ENCODE measurements at regions not wholly inside any gene's neighbourhood (a gene's known extent, or its start where the extent isn't known, plus 50 kb on each side); places are given as distances from the start of the nearest gene placed in this dataset.

GRCh38 chr9:30120666-30121065, 2263.8 kb upstream of the ACO1 start:
- Histone ChIP-seq H3K9ac (ENCODE audit: low read depth, low read length) (no peak overlapping the region), H4K20me1 (ENCODE audit: insufficient read depth, low read length) (no peaks in the 10 kb centered on the region), H3K4me1 (ENCODE audit: control insufficient read depth, insufficient read depth, low read length) (no peaks in the 10 kb centered on the region), H2BK5ac (ENCODE audit: low read depth, low read length, poor library complexity, severe bottlenecking) (no peak overlapping the region), H2AFZ (replicated peaks; ENCODE audit: low read length, poor library complexity) (no peak overlapping the region), H4K8ac (ENCODE audit: low read depth in 2 of 2, low read length in 2 of 2) (no peak overlapping the region), H2AK5ac (ENCODE audit: low read depth, low read length) (no peak overlapping the region), H2AK9ac (replicated peaks; ENCODE audit: low read depth, low read length, poor library complexity) (no peak overlapping the region), H3K36me3 (ENCODE audit: control insufficient read depth, insufficient read depth, low read length) (no peaks in the 10 kb centered on the region), H3K4me3 (ENCODE audit: insufficient read depth, low read depth, low read length) (no peak overlapping the region), H3K9me1 (ENCODE audit: insufficient read depth, low read length) (no peaks in the 10 kb centered on the region), H3K9me3 (ENCODE audit: control insufficient read depth, insufficient read depth, low read length) (no peaks in the 10 kb centered on the region), H3K27me3 (ENCODE audit: control insufficient read depth, insufficient read depth, low read length) (no peaks in the 10 kb centered on the region), H3K18ac (ENCODE audit: low read depth, low read length) (no peak overlapping the region), H3K14ac (replicated peaks; ENCODE audit: low read depth, low read length) (no peak overlapping the region), H4K91ac (ENCODE audit: insufficient read depth, low read depth, low read length) (no peak overlapping the region), H2BK15ac (ENCODE audit: low read depth, low read length) (no peak overlapping the region), H2BK20ac (ENCODE audit: low read depth, low read length) (no peak overlapping the region), H3K23ac (ENCODE audit: low read depth, low read length) (no peak overlapping the region), H4K5ac (ENCODE audit: low read depth, low read length) (no peak overlapping the region), H3K4me2 (ENCODE audit: low read depth, low read length) (no peak overlapping the region), H3K27ac (ENCODE audit: insufficient read depth, low read length) (no peak overlapping the region), H3K4ac (ENCODE audit: low read depth, low read length) (no peak overlapping the region), H2BK120ac (ENCODE audit: low read depth, low read length) (no peak overlapping the region), H3K56ac (ENCODE audit: extremely low read depth, insufficient read depth, low read length) (no peak overlapping the region), H3K79me1 (ENCODE audit: low read depth in 1 of 2, low read length in 2 of 2) (no peaks in the 10 kb centered on the region)
- in situ Hi-C loops (cut with MboI; ENCODE audit: low sequenced_read_pairs): no loop called here
- POLR2A ChIA-PET (ENCODE audit: unreplicated experiment): no interaction called here
- no peak for ATAC-seq (ENCODE audit: low read depth)
- intact Hi-C loops (cut with micrococcal nuclease): no loop called here
- dilution Hi-C loops (cut with HindIII; ENCODE audit: low sequenced_read_pairs, unreplicated experiment): no loop called here
- TF ChIP-seq NFE2L2 (IDR thresholded peaks at IDR 0.05; ENCODE audit: low read depth, low read length) (no peak), MAFK (IDR thresholded peaks at IDR 0.05; ENCODE audit: low read depth, low read length) (no peak), USF2 (IDR thresholded peaks at IDR 0.05; ENCODE audit: low read depth, low read length) (no peak), POLR2A (IDR thresholded peaks at IDR 0.05; ENCODE audit: low read depth, low read length) (no peak), RCOR1 (IDR thresholded peaks at IDR 0.05; ENCODE audit: insufficient replicate concordance, low read length) (no peak), RFX5 (IDR thresholded peaks at IDR 0.05; ENCODE audit: low read depth, low read length) (no peak), SMC3 (IDR thresholded peaks at IDR 0.05; ENCODE audit: low read depth, low read length) (no peak), BHLHE40 (IDR thresholded peaks at IDR 0.05; ENCODE audit: low read depth, low read length) (no peak), CEBPB (IDR thresholded peaks at IDR 0.05; ENCODE audit: low read depth, low read length) (no peak), FOS (IDR thresholded peaks at IDR 0.05; ENCODE audit: low read depth, low read length) (no peak), CHD1 (IDR thresholded peaks at IDR 0.05; ENCODE audit: low read depth, low read length) (no peak)
- TF ChIP-seq, protein P1, sequence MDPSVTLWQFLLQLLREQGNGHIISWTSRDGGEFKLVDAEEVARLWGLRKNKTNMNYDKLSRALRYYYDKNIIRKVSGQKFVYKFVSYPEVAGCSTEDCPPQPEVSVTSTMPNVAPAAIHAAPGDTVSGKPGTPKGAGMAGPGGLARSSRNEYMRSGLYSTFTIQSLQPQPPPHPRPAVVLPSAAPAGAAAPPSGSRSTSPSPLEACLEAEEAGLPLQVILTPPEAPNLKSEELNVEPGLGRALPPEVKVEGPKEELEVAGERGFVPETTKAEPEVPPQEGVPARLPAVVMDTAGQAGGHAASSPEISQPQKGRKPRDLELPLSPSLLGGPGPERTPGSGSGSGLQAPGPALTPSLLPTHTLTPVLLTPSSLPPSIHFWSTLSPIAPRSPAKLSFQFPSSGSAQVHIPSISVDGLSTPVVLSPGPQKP (IDR thresholded peaks at IDR 0.05; ENCODE audit: borderline replicate concordance, low read depth, low read length): no peak
- TF ChIP-seq, protein P2, sequence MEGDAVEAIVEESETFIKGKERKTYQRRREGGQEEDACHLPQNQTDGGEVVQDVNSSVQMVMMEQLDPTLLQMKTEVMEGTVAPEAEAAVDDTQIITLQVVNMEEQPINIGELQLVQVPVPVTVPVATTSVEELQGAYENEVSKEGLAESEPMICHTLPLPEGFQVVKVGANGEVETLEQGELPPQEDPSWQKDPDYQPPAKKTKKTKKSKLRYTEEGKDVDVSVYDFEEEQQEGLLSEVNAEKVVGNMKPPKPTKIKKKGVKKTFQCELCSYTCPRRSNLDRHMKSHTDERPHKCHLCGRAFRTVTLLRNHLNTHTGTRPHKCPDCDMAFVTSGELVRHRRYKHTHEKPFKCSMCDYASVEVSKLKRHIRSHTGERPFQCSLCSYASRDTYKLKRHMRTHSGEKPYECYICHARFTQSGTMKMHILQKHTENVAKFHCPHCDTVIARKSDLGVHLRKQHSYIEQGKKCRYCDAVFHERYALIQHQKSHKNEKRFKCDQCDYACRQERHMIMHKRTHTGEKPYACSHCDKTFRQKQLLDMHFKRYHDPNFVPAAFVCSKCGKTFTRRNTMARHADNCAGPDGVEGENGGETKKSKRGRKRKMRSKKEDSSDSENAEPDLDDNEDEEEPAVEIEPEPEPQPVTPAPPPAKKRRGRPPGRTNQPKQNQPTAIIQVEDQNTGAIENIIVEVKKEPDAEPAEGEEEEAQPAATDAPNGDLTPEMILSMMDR (conservative IDR thresholded peaks at IDR 0.05; ENCODE audit: low read depth, low read length): no peak
- no CpG with 5 or more reads among the region's 5 CpGs for WGBS, 2 experiments (ENCODE audit: extremely low coverage in 2 of 2, insufficient read length in 1 of 2)
- CTCF ChIA-PET: interaction anchor here (0.5 kb wide), 1 partner anchor 1892 kb away, joined by 3 read pairs; no protein-coding TSS in a partner anchor
- no TSS peak for BruUV-seq (replicated peaks)
- no peak for DNase-seq
